ENCODE measurements at regions not wholly inside any gene's neighbourhood (a gene's known extent, or its start where the extent isn't known, plus 50 kb on each side); places are given as distances from the start of the nearest gene placed in this dataset.

GRCh38 chr3:13167829-13168228 is 94.6 kb upstream of the IQSEC1 start:
- TF ChIP-seq CTCF (IDR thresholded peaks at IDR 0.05) (no peak), POLR2A (IDR thresholded peaks at IDR 0.05) (no peak)
